Activated T-cell treated with anti-CD3 and anti-CD28 coated beads for 4 hours (primary cell): ENCODE measurements at regions not wholly inside any gene's neighbourhood (a gene's known extent, or its start where the extent isn't known, plus 50 kb on each side); places are given as distances from the start of the nearest gene placed in this dataset.
"Not testable (repeated sequence)": the region's sequence is repeated elsewhere in the genome, so short reads cannot be mapped to it uniquely, and the experiment has no call there.

Experiments
- DNase-seq: peaks from one replicate; pipeline ENCODE4 v3.0.0-alpha.2; 2020

- DNase-seq, result no peak
These were observed 406.9 kb upstream of the CXADR start for GRCh38 chr21:17105932-17106331.

GRCh38 chr21:17114045-17114444 lies 398.8 kb upstream of the CXADR start:
- no peak for DNase-seq

- no peak for DNase-seq
These were observed 394.0 kb upstream of the CXADR start for GRCh38 chr21:17118638-17119384.

GRCh38 chr21:17119466-17120297 lies 393.2 kb upstream of the CXADR start:
- no peak for DNase-seq

GRCh38 chr21:17127395-17127794 lies 385.4 kb upstream of the CXADR start:
- not testable (repeated sequence) for DNase-seq

- no peak for DNase-seq
These were observed 384.7 kb upstream of the CXADR start for GRCh38 chr21:17128132-17128531.

- not testable (repeated sequence) for DNase-seq
These were observed 373.7 kb upstream of the CXADR start for GRCh38 chr21:17139159-17139558.

GRCh38 chr21:17139696-17140095 lies 373.1 kb upstream of the CXADR start:
- DNase-seq, result no peak

GRCh38 chr21:17146426-17146825 lies 366.4 kb upstream of the CXADR start:
- DNase-seq, result no peak

GRCh38 chr21:17159697-17160096 lies 353.1 kb upstream of the CXADR start:
- no peak for DNase-seq

GRCh38 chr21:17185674-17186073 lies 327.2 kb upstream of the CXADR start:
- no peak for DNase-seq

- no peak for DNase-seq
These were observed 322.9 kb upstream of the CXADR start for GRCh38 chr21:17189963-17190362.

GRCh38 chr21:17191346-17191993 lies 321.4 kb upstream of the CXADR start:
- no peak for DNase-seq

GRCh38 chr21:17195351-17195750 lies 317.5 kb upstream of the CXADR start:
- DNase-seq, result no peak

GRCh38 chr21:17195976-17196375 lies 316.9 kb upstream of the CXADR start:
- no peak for DNase-seq

GRCh38 chr21:17196623-17197022 lies 316.2 kb upstream of the CXADR start:
- DNase-seq, result no peak

- no peak for DNase-seq
These were observed 314.8 kb upstream of the CXADR start for GRCh38 chr21:17197996-17198395.

- no peak for DNase-seq
These were observed 312.6 kb upstream of the CXADR start for GRCh38 chr21:17200250-17200649.

GRCh38 chr21:17201741-17202260 lies 311.0 kb upstream of the CXADR start:
- DNase-seq, result no peak

- no peak for DNase-seq
These were observed 298.0 kb upstream of the CXADR start for GRCh38 chr21:17214801-17215200.

GRCh38 chr21:17219050-17219449 lies 293.8 kb upstream of the CXADR start:
- not testable (repeated sequence) for DNase-seq

GRCh38 chr21:17231124-17231523 lies 281.7 kb upstream of the CXADR start:
- DNase-seq, result no peak

- no peak for DNase-seq
These were observed 281.1 kb upstream of the CXADR start for GRCh38 chr21:17231771-17232170.

GRCh38 chr21:17238468-17238867 lies 274.4 kb upstream of the CXADR start:
- no peak for DNase-seq
